ENCODE measurements at regions not wholly inside any gene's neighbourhood (a gene's known extent, or its start where the extent isn't known, plus 50 kb on each side); places are given as distances from the start of the nearest gene placed in this dataset.

- no peak for DNase-seq (ENCODE audit: low read depth)
Observed at GRCh38 chr4:182010876-182011275, 232.3 kb upstream of the TENM3 start.

DNA sequence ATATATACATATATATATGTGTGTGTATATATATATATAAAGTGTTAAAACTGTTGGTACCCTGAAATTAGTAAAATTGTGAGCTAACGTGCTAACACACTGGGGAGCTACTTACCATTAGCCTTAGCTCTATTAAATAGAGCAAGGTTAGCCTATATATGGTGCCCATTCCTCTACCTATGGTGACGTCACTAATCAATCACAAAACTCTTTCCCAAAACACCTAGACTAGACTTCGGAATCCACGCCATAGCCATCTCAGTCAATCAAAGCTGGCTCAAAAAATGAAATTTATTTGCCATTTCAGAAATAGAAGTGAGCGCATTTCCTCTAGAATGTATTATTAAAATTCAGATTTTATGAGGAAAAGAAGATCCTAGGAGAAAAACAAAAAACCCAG, 229.0 kb upstream of the TENM3 start:
- no peak for DNase-seq (ENCODE audit: low read depth)

DNA sequence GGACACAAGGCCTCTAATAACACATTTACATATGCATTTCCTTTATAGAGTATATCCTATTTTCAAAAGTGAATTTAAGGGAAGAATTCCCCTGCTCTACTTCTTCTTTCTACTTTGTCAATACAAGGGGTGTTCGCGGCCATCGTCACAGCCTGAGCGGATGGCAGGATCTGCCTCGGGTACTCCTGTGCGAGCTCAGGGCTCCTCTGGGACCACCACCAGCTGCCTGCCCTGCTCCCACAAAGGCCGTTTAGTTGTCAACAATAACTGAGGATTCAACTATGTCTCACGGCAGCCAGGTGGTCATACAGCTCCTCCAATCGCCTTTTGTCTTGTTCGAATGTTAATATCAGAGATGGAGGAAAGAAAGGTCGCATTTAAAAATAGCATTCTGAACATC, 228.2 kb upstream of the TENM3 start:
- DNase-seq (ENCODE audit: low read depth): no peak

DNA sequence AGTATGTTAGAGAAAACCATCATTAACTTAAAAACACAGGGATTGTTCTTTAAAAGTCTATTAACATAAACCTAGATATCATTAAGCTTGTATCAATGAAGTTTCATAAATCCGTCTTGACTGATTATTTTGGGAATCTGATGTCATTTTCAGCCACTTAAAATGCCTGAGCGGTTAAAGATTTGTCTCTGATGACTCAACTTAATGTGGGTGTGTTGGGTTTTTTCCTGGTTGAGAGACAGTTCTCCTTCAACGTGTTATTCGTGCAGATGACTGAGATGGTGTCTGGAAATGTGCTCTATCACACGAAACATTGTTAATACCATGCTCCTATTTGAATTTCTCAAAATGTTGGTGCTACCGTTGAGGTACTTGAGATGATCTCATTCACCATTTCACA, 227.3 kb upstream of the TENM3 start:
- no peak for DNase-seq (ENCODE audit: low read depth)

DNA sequence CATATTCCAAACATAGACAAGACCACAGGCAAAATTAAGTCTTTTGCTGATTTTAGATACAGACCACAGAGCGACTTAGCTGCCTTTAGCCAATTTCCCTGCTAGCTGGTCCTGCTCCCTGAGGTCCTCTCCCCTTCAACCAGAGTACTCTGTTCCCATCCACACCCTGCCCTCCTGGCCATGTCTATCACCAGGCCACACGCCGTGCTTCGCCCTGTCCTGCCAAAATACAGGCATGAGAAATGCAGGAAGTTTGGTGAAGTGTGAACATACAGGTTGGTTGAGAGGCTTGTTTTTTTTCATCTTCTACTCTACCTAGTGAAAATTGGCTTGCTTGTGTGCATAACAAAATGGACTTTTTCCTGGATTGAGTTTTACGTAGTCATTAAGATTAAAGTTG, 226.2 kb upstream of the TENM3 start:
- no peak for DNase-seq (ENCODE audit: low read depth)

- DNase-seq (ENCODE audit: low read depth): no peak
Observed at GRCh38 chr4:182018691-182019090, 224.5 kb upstream of the TENM3 start.

DNA sequence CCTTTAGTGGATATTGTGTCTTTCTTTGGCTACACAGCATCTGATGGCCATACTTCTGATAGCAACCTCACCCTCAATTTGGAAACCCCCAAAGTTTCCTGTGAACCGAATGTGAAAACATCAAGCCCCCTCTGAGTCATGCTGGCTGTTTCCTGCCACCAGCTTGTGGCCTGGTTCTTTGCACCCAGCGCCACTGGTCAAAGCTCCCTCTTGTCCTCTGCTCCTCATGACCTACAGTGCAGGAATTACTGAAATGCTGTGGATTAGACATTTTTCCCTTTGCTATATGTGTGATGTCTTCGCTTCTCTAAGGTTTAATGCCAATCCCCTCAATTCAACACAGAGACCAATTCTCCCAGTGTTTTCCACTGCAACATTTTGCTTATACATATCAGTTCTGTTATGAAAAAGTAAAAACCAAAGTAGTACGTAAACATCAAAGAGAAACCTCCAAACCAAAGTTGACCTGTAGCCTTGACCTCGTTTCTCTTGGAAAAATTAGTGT, 224.0 kb upstream of the TENM3 start:
- no peak for DNase-seq (ENCODE audit: low read depth)

DNA sequence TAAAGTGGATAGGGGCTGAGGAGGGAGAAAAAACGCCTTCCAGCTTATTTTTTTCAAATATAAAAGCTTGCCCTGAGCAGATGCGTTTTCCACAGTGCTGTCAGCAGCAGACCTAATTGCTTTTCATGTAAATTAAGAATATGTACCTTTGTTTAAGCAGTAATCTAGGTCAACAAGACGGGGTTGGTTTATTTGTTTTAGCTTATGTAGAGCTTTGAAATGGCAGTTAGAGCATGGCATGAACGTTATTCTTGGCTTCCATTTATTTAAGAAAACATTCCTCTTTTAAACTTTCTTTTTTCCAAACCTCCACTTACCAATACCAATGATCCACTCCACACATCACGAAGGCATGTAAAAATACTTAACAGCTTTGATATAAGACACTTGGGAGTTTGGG, 220.3 kb upstream of the TENM3 start:
- DNase-seq (ENCODE audit: low read depth): no peak

GRCh38 chr4:182023469-182023868, 219.7 kb upstream of the TENM3 start:
- no peak for DNase-seq (ENCODE audit: low read depth)

DNA sequence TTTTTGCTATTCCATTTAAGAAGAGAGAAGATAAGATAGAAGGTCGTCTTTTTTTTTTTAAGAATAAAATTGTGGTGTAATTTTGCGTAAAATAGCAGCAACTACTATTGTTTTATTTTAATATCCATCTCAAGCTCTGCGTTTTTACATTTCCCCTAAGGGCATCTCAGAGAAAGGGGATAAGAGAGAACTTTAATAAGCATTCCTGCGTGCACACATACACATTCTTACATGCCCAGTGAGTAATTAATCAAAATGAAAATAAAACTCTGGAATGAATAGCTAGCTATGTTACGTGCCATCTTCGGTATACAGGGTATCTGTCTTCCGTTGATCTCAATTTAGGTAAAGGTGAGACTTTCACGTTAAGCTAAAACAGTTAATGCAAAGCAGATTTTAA, 200.3 kb upstream of the TENM3 start:
- no peak for DNase-seq (ENCODE audit: low read depth)

GRCh38 chr4:182048871-182049270, 194.3 kb upstream of the TENM3 start:
- DNase-seq (ENCODE audit: low read depth): no peak

DNA sequence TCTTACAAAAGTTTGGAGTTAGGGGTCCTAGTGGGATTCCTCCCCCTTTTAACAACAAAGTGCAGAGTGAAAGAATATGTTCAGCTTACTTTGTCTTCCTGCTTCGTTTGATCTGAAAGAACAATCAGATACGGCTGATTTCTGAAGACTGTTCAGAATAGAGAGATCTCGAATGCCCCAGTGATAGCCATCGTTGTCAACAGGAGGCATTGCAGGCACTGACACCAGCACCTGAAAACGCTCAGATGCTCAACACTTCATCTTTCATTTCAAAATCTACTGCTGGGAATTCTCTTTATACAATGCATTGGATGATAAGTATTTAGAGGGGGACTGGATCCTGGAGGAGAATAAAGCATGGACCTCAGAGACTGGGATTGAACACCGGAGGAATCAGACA, 186.3 kb upstream of the TENM3 start:
- no peak for DNase-seq (ENCODE audit: low read depth)

GRCh38 chr4:182062458-182062857, 180.7 kb upstream of the TENM3 start:
- no peak for DNase-seq (ENCODE audit: low read depth)

DNA sequence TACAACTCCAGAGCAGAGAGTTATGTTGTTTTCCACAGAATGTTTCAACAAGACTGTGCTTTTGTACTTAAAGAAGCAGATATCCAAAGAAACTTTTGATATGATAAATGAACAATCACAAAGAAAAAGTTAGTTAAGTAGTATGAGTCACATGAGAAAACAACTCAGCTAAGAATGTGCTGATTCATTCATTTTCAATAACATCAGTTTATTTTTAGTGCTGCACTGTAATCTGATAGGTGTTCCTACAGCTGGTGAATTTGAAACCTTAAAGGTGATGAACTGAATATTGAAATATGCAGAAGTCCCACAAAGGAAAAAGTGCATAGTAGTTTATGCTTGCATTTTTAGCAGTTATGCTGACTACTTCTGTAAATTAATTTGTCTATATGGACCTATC, 180.3 kb upstream of the TENM3 start:
- no peak for DNase-seq (ENCODE audit: low read depth)

- no peak for DNase-seq (ENCODE audit: low read depth)
Observed at GRCh38 chr4:182063651-182064050, 179.6 kb upstream of the TENM3 start.

GRCh38 chr4:182065255-182065654, 177.9 kb upstream of the TENM3 start:
- DNase-seq (ENCODE audit: low read depth): no peak

GRCh38 chr4:182066037-182066436, 177.2 kb upstream of the TENM3 start:
- no peak for DNase-seq (ENCODE audit: low read depth)

- no peak for DNase-seq (ENCODE audit: low read depth)
Observed at GRCh38 chr4:182067828-182068227, 175.4 kb upstream of the TENM3 start.

DNA sequence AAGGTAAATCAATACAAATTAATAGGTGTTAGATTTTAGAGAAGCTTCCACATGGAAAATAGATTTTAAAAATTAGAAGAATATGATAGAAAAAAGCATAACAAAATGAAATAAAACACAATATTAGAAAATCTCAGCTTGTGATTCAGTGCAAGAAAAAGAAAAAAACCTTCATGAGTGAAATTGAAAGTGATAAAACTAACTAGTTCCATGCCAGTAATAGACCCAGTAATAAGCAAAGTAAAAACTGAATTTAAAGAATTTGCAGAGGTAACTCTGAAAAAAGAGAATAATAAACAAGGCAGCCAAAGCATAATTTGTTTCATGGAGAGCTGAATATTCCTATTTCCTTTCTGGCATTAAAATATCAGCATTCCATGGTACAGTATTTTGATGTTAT, 174.3 kb upstream of the TENM3 start:
- DNase-seq (ENCODE audit: low read depth): no peak

GRCh38 chr4:182073278-182073677, 169.9 kb upstream of the TENM3 start:
- no peak for DNase-seq (ENCODE audit: low read depth)

- no peak for DNase-seq (ENCODE audit: low read depth)
Observed at GRCh38 chr4:182074139-182074538, 169.1 kb upstream of the TENM3 start.

DNA sequence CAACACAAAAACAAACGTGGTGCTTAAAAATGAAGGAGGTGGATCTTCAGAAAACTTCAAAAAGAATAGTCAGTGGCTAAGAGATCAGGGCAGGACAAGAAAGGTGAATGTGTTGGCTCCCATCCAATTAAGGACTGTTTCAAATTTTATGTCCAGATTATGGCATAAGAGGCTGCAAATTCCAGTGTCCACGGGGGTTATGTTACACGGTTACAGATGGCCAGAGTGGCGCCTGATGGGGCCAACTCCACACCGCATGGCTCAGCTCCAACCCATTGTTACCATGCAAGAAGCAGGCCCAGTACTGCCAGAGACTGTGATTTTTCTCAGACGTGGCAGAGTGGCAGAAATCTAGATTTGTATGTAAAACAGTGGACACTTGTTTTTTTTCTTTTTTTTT, 168.4 kb upstream of the TENM3 start:
- DNase-seq (ENCODE audit: low read depth): no peak

- no peak for DNase-seq (ENCODE audit: low read depth)
Observed at GRCh38 chr4:182082910-182083309, 160.3 kb upstream of the TENM3 start.

- no peak for DNase-seq (ENCODE audit: low read depth)
Observed at GRCh38 chr4:182083671-182084410, 159.4 kb upstream of the TENM3 start.
